Spleen (tissue), 11 donors: ENCODE measurements at regions not wholly inside any gene's neighbourhood (a gene's known extent, or its start where the extent isn't known, plus 50 kb on each side); places are given as distances from the start of the nearest gene placed in this dataset.

Experiments
- DNase-seq: peaks from one replicate; pipeline ENCODE4 v3.0.0-alpha.2; 2020
- H3K27ac ChIP-seq, 8 donors: fragments of 200-600 bp; sonication (generic) in 7 of 8; 1 replicate in 4 of 8; 2 replicates in 4 of 8; pipeline versions ENCODE4 v1.5.0 to v1.8.0; 2016 to 2021; ENCODE audit warnings: inconsistent platforms in 4 of 8, mild to moderate bottlenecking in 4 of 8, moderate library complexity in 1 of 8
- H3K27me3 ChIP-seq, 7 donors: fragments of 200-600 bp; sonication (generic) in 6 of 7; replicated peaks in 1 of 7; 1 replicate in 4 of 7; 2 replicates in 3 of 7; pipeline versions ENCODE4 v1.5.0 to v1.8.0; 2016 to 2021; ENCODE audit warnings: inconsistent platforms in 3 of 7, mild to moderate bottlenecking in 1 of 7
- H3K36me3 ChIP-seq, 6 donors: fragments of 200-600 bp; sonication (generic) in 5 of 6; 1 replicate in 4 of 6; 2 replicates in 2 of 6; pipeline versions ENCODE4 v1.5.0 to v1.8.0; 2016 to 2021; ENCODE audit warnings: inconsistent platforms in 2 of 6
- H3K4me1 ChIP-seq, 6 donors: fragments of 200-600 bp; sonication (generic) in 5 of 6; 1 replicate in 3 of 6; 2 replicates in 3 of 6; pipeline versions ENCODE4 v1.5.0 to v1.8.0; 2016 to 2021; ENCODE audit warnings: inconsistent platforms in 3 of 6
- H3K4me3 ChIP-seq, 8 donors: fragments of 200-600 bp; sonication (generic) in 7 of 8; 1 replicate in 4 of 8; 2 replicates in 4 of 8; pipeline versions ENCODE4 v1.5.0 to v1.8.0; 2016 to 2021; ENCODE audit warnings: inconsistent platforms in 4 of 8, mild to moderate bottlenecking in 4 of 8, moderate library complexity in 2 of 8
- H3K9me3 ChIP-seq, 8 donors: fragments of 200-600 bp; sonication (generic) in 7 of 8; 1 replicate in 4 of 8; 2 replicates in 4 of 8; pipeline versions ENCODE4 v1.5.0 to v1.8.0; 2016 to 2021; ENCODE audit warnings: inconsistent platforms in 4 of 8
- CTCF ChIP-seq, 11 experiments: fragments of 200-600 bp in 7 of 11; fragments of 450-650 bp in 4 of 11; sonication (generic) in 4 of 11; IDR thresholded peaks in 8 of 11; conservative IDR thresholded peaks in 3 of 11; 1 replicate in 7 of 11; 2 replicates in 4 of 11; pipeline versions ENCODE4 v1.4.0 to v1.8.0; 2016 to 2021; ENCODE audit warnings: antibody characterized with exemption in 11 of 11, inconsistent platforms in 4 of 11, mild to moderate bottlenecking in 1 of 11
- POLR2A ChIP-seq, 3 donors: fragments of 450-650 bp; IDR thresholded peaks; one replicate each; pipeline ENCODE4 v1.5.1; 2017; ENCODE audit warnings: antibody characterized with exemption in 3 of 3, mild to moderate bottlenecking in 1 of 3
- POLR2AphosphoS5 ChIP-seq, 3 donors: sonication (generic); formaldehyde crosslinking; IDR thresholded peaks; one replicate each; pipeline ENCODE4 v1.5.1; 2017; ENCODE audit warnings: antibody characterized with exemption in 3 of 3
- WGBS, 5 donors: extraction: QIAGEN DNeasy Blood & Tissue Kit in 3 of 5; methylation state at CpG; one replicate each; pipeline versions ENCODE4 v1.1.5 to v1.1.7; 2013 to 2018; 5-methylcytosine and 5-hydroxymethylcytosine counted together
- intact Hi-C: fragments of 100-400 bp; cut with DNase I; formaldehyde crosslinking; loops from one replicate; pipeline ENCODE4 v1.15.0; 2023; ENCODE audit warnings: low total_unique reads
- donor health status: healthy with polysubstance abuse.
- donor health status: DM: no; HTN: no; CAD: no; lungs with moderate emphysema.
- donor health status: DM: no; HTN: no; CAD: no.
- donor health status: Bipolar disorder and iron deficiency.
- donor health status: healthy.
- donor health status: DM: no; HTN: no; CAD: no.
- donor health status: DM: yes; HTN: yes; CAD: no.

GRCh38 chr1:95437011-95437410, 203.0 kb downstream of the RWDD3 start:
- WGBS, 5 donors, result 43 to 73% (median 68%) methylated on average over 3 of the region's 3 CpGs
- intact Hi-C loops, result no loop called here
- TF ChIP-seq CTCF (IDR thresholded peaks at IDR 0.05 in 8 of 11, conservative IDR thresholded peaks at IDR 0.05 in 3 of 11), result no peak
- TF ChIP-seq POLR2AphosphoS5 (IDR thresholded peaks at IDR 0.05), result no peak
- no peak for TF ChIP-seq POLR2A (IDR thresholded peaks at IDR 0.05)
- no peaks in the 10 kb centered on the region for H3K27me3 ChIP-seq
- no peaks in the 10 kb centered on the region for H3K36me3 ChIP-seq
- H3K27ac ChIP-seq, result no peak overlapping the region
- no peaks in the 10 kb centered on the region for H3K4me1 ChIP-seq
- no peak for DNase-seq
- H3K4me3 ChIP-seq, result no peak overlapping the region
- H3K9me3 ChIP-seq, result peaks cover 0 to 10% (median 0%) of the 10 kb centered on the region in 8 donors

DNA sequence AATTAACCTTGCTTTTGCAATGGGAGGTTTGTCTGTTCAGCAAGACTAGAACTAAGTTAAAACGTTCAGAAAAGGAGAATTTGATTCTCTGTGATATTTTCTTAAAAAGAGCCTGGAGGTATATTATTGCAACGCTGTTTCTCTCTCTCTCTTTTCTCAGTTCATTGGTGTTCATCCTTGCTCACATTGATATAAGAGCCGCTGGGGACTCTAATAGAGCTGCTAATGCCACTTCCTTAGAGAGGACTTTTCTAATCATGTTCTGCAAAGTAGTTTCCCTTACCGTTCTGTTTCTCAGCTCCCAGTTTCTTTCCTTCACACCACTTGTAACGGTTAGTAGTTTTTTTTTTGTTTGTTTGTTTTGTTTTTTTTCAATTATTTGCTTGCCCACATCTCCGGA, 203.8 kb downstream of the RWDD3 start:
- Histone ChIP-seq H3K27me3 (no peaks in the 10 kb centered on the region), H3K4me1 (no peaks in the 10 kb centered on the region), H3K36me3 (no peaks in the 10 kb centered on the region), H3K27ac (no peak overlapping the region), H3K9me3 (peaks cover 0 to 10% (median 0%) of the 10 kb centered on the region in 8 donors), H3K4me3 (no peak overlapping the region)
- whole genome bisulfite sequencing, 5 donors, result 28 to 40% (median 35%) methylated on average over 6 of the region's 6 CpGs
- TF ChIP-seq POLR2A (IDR thresholded peaks at IDR 0.05) (no peak), POLR2AphosphoS5 (IDR thresholded peaks at IDR 0.05) (no peak), CTCF (IDR thresholded peaks at IDR 0.05 in 8 of 11, conservative IDR thresholded peaks at IDR 0.05 in 3 of 11) (no peak)
- intact Hi-C loops, result no loop called here
- no peak for DNase-seq

GRCh38 chr1:95438218-95438948, 204.4 kb downstream of the RWDD3 start:
- H3K36me3 ChIP-seq, result no peaks in the 10 kb centered on the region
- H3K4me1 ChIP-seq, result no peaks in the 10 kb centered on the region
- TF ChIP-seq POLR2A (IDR thresholded peaks at IDR 0.05), result no peak
- no peak for TF ChIP-seq CTCF (IDR thresholded peaks at IDR 0.05 in 8 of 11, conservative IDR thresholded peaks at IDR 0.05 in 3 of 11)
- no peak for TF ChIP-seq POLR2AphosphoS5 (IDR thresholded peaks at IDR 0.05)
- H3K27me3 ChIP-seq, result no peaks in the 10 kb centered on the region
- intact Hi-C loops, result no loop called here
- H3K9me3 ChIP-seq, result peaks cover 0 to 10% (median 0%) of the 10 kb centered on the region in 8 donors
- no peak overlapping the region for H3K27ac ChIP-seq
- H3K4me3 ChIP-seq, result no peak overlapping the region
- DNase-seq, result no peak
- 40 to 52% (median 46%) methylated on average over 4 of the region's 4 CpGs for WGBS, 5 donors

DNA sequence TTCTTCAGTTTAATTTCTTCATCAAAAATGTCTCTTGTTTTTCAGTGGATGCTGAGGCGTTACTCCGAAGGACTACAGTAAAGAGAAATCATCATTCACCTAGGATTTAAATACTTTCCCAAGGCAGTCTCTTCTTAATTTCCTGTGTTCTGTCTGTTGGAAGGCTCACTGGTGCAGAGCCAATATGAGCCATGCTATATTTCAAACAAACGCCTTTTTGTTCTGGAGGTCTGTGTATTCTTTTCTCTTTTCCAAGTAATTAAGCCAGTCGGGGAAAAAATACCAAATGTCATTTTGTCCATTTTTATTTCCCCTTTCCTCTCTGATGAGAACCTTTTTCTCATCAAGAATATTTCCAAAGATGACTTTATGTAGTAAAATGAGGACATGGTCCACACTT, 206.5 kb downstream of the RWDD3 start:
- Histone ChIP-seq H3K36me3 (no peaks in the 10 kb centered on the region), H3K27me3 (no peaks in the 10 kb centered on the region), H3K9me3 (peaks cover 0 to 6% (median 0%) of the 10 kb centered on the region in 8 donors), H3K27ac (no peak overlapping the region), H3K4me1 (no peaks in the 10 kb centered on the region), H3K4me3 (no peak overlapping the region)
- intact Hi-C loops, result no loop called here
- WGBS, 5 donors, result 85 to 92% (median 88%) methylated on average over 4 of the region's 4 CpGs
- no peak for DNase-seq
- TF ChIP-seq CTCF (IDR thresholded peaks at IDR 0.05 in 8 of 11, conservative IDR thresholded peaks at IDR 0.05 in 3 of 11), result no peak
- no peak for TF ChIP-seq POLR2A (IDR thresholded peaks at IDR 0.05)
- no peak for TF ChIP-seq POLR2AphosphoS5 (IDR thresholded peaks at IDR 0.05)
